Transverse colon (tissue), 3 donors: ENCODE measurements at regions not wholly inside any gene's neighbourhood (a gene's known extent, or its start where the extent isn't known, plus 50 kb on each side); places are given as distances from the start of the nearest gene placed in this dataset.

Experiments used
- POLR2A ChIP-seq: fragments of 450-650 bp; IDR thresholded peaks from one replicate; pipeline ENCODE4 v1.6.1; 2016; ENCODE audit warnings: antibody characterized with exemption, mild to moderate bottlenecking, moderate library complexity
- TF ChIP-seq, protein P1 (sequence below), 5 experiments: fragments of 200-600 bp in 3 of 5; fragments of 450-650 bp in 2 of 5; sonication (generic) in 3 of 5; IDR thresholded peaks; 1 replicate in 2 of 5; 2 replicates in 3 of 5; pipeline ENCODE4 v1.5.1; 2016 to 2017; ENCODE audit warnings: antibody characterized with exemption in 5 of 5, inconsistent platforms in 3 of 5, mild to moderate bottlenecking in 2 of 5, moderate library complexity in 1 of 5

DNA sequence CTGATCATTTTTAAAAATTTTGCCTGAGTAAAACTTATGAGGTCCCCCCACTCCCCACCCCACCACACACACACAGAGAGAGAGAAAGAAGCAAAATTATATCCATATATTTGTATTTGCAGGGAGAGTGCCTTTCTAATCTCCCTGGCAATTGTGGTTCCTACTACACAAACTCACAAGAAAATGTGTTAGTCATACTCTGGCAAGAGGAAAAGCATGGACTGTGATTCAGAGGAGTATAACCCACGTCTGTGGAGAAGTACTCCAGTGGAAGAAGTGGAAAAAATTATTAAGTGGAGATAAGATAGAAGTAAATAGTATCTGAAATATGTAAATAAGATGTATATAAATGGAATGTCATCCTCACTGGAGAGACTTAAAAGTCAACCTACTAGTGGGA lies 114.0 kb downstream of the DSEL start:
- no peak for TF ChIP-seq POLR2A
- TF ChIP-seq, protein P1, sequence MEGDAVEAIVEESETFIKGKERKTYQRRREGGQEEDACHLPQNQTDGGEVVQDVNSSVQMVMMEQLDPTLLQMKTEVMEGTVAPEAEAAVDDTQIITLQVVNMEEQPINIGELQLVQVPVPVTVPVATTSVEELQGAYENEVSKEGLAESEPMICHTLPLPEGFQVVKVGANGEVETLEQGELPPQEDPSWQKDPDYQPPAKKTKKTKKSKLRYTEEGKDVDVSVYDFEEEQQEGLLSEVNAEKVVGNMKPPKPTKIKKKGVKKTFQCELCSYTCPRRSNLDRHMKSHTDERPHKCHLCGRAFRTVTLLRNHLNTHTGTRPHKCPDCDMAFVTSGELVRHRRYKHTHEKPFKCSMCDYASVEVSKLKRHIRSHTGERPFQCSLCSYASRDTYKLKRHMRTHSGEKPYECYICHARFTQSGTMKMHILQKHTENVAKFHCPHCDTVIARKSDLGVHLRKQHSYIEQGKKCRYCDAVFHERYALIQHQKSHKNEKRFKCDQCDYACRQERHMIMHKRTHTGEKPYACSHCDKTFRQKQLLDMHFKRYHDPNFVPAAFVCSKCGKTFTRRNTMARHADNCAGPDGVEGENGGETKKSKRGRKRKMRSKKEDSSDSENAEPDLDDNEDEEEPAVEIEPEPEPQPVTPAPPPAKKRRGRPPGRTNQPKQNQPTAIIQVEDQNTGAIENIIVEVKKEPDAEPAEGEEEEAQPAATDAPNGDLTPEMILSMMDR (IDR thresholded peaks at IDR 0.05): no peak
